ENCODE measurements at regions not wholly inside any gene's neighbourhood (a gene's known extent, or its start where the extent isn't known, plus 50 kb on each side); places are given as distances from the start of the nearest gene placed in this dataset.

DNA sequence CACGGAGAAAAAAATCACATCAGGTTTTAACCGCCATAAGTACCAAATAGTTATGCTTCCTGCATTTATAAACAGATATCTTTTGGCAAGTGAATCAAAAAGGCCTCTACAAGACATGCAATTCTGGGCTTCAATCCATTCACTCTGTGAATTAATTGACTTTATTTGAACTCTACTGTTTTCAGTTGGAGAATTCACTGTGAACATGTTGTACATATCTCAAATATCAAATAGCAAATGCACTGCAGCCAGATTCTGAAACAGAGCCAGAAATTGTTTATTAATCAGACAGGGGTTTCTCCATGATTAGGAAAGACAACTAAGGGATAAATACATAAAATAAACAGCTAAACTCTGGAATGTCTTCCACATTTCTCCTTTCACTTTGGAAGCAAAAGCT is 445.4 kb upstream of the NFIA start:
- TF ChIP-seq CTCF (IDR thresholded peaks at IDR 0.05) (no peak), TP53 (CRISPR knock-in tag; IDR thresholded peaks at IDR 0.05) (no peak), ZNF232 (CRISPR knock-in tag; IDR thresholded peaks at IDR 0.05) (no peak), MAX (CRISPR knock-in tag; IDR thresholded peaks at IDR 0.05) (no peak), PRDM15 (CRISPR knock-in tag; IDR thresholded peaks at IDR 0.05) (no peak), ZNF138 (CRISPR knock-in tag; conservative IDR thresholded peaks at IDR 0.05) (no peak)
- TF ChIP-seq, protein P1, sequence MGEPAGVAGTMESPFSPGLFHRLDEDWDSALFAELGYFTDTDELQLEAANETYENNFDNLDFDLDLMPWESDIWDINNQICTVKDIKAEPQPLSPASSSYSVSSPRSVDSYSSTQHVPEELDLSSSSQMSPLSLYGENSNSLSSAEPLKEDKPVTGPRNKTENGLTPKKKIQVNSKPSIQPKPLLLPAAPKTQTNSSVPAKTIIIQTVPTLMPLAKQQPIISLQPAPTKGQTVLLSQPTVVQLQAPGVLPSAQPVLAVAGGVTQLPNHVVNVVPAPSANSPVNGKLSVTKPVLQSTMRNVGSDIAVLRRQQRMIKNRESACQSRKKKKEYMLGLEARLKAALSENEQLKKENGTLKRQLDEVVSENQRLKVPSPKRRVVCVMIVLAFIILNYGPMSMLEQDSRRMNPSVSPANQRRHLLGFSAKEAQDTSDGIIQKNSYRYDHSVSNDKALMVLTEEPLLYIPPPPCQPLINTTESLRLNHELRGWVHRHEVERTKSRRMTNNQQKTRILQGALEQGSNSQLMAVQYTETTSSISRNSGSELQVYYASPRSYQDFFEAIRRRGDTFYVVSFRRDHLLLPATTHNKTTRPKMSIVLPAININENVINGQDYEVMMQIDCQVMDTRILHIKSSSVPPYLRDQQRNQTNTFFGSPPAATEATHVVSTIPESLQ (CRISPR knock-in tag; IDR thresholded peaks at IDR 0.05): no peak
- TF ChIP-seq, protein P2, sequence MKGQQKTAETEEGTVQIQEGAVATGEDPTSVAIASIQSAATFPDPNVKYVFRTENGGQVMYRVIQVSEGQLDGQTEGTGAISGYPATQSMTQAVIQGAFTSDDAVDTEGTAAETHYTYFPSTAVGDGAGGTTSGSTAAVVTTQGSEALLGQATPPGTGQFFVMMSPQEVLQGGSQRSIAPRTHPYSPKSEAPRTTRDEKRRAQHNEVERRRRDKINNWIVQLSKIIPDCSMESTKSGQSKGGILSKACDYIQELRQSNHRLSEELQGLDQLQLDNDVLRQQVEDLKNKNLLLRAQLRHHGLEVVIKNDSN (CRISPR knock-in tag; IDR thresholded peaks at IDR 0.05): no peak
- TF ChIP-seq, protein P3, sequence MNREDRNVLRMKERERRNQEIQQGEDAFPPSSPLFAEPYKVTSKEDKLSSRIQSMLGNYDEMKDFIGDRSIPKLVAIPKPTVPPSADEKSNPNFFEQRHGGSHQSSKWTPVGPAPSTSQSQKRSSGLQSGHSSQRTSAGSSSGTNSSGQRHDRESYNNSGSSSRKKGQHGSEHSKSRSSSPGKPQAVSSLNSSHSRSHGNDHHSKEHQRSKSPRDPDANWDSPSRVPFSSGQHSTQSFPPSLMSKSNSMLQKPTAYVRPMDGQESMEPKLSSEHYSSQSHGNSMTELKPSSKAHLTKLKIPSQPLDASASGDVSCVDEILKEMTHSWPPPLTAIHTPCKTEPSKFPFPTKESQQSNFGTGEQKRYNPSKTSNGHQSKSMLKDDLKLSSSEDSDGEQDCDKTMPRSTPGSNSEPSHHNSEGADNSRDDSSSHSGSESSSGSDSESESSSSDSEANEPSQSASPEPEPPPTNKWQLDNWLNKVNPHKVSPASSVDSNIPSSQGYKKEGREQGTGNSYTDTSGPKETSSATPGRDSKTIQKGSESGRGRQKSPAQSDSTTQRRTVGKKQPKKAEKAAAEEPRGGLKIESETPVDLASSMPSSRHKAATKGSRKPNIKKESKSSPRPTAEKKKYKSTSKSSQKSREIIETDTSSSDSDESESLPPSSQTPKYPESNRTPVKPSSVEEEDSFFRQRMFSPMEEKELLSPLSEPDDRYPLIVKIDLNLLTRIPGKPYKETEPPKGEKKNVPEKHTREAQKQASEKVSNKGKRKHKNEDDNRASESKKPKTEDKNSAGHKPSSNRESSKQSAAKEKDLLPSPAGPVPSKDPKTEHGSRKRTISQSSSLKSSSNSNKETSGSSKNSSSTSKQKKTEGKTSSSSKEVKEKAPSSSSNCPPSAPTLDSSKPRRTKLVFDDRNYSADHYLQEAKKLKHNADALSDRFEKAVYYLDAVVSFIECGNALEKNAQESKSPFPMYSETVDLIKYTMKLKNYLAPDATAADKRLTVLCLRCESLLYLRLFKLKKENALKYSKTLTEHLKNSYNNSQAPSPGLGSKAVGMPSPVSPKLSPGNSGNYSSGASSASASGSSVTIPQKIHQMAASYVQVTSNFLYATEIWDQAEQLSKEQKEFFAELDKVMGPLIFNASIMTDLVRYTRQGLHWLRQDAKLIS (CRISPR knock-in tag; IDR thresholded peaks at IDR 0.05; ENCODE audit: borderline replicate concordance): no peak
